OCI-LY1 (cell line): ENCODE measurements at regions not wholly inside any gene's neighbourhood (a gene's known extent, or its start where the extent isn't known, plus 50 kb on each side); places are given as distances from the start of the nearest gene placed in this dataset.

ENCODE experiments used
- CTCF ChIP-seq: fragments of 200-600 bp; sonication (generic), shearing (Covaris generic); IDR thresholded peaks from 2 replicates; pipeline ENCODE4 v1.5.1; 2017; ENCODE audit warnings: mild to moderate bottlenecking, antibody characterized with exemption, low read length, moderate library complexity, mixed read lengths
- EZH2 ChIP-seq: fragments of 200-600 bp; sonication (generic), shearing (Covaris generic); IDR thresholded peaks from 2 replicates; pipeline ENCODE4 v1.8.0; 2017; ENCODE audit warnings: borderline replicate concordance, mixed run types, mild to moderate bottlenecking, antibody characterized with exemption, low read length, moderate library complexity, mixed read lengths

GRCh38 chr6:8678466-8678865, 243.1 kb upstream of the SLC35B3 start:
- TF ChIP-seq CTCF (no peak), EZH2 (no peak)
